Fibroblast of the aortic adventitia (primary cell): ENCODE measurements at regions not wholly inside any gene's neighbourhood (a gene's known extent, or its start where the extent isn't known, plus 50 kb on each side); places are given as distances from the start of the nearest gene placed in this dataset.

ENCODE experiments used
- DNase-seq: peaks from one replicate; pipeline ENCODE4 v3.0.0-alpha.2; 2010; ENCODE audit warnings: low read depth
- H3K4me3 ChIP-seq: 2 replicates; pipeline ENCODE4 v1.5.1; 2011; ENCODE audit warnings: low read depth, mild to moderate bottlenecking, control low read depth, low read length, moderate library complexity
- TF ChIP-seq, protein P1 (sequence below): IDR thresholded peaks from 2 replicates; pipeline ENCODE4 v1.5.1; 2011; ENCODE audit warnings: mild to moderate bottlenecking, low read length, control low read depth, inconsistent platforms; ENCODE audit not compliant: insufficient read depth

DNA sequence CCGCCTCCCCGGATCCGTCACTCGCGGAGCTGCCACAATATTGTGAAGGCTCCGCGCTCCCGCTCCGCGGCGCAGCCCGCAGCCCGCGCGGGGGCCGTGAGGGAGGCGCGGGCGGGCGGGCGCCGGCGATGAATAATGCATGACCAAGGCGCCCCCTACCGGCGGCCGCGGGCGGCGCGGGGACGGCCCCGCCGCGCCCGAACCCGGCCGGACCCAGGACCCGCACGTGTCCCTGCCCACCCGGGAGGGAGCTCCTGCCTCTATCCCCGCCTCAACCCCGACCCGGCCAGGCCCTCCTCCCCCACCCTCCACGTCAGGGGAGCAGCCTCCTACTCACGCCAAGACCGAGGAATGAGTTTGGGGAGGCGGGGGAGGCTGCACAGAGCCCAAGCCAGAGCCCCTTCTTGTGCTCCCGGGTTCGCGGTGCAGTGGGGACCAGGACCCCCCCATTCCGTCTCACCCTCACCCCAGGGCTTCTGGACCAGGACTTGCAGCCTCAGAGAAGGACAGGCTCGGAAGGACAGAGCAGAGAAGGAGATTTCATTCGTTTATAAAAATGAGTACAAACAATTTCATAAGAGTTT is 70.8 kb upstream of the CASZ1 start:
- TF ChIP-seq, protein P1, sequence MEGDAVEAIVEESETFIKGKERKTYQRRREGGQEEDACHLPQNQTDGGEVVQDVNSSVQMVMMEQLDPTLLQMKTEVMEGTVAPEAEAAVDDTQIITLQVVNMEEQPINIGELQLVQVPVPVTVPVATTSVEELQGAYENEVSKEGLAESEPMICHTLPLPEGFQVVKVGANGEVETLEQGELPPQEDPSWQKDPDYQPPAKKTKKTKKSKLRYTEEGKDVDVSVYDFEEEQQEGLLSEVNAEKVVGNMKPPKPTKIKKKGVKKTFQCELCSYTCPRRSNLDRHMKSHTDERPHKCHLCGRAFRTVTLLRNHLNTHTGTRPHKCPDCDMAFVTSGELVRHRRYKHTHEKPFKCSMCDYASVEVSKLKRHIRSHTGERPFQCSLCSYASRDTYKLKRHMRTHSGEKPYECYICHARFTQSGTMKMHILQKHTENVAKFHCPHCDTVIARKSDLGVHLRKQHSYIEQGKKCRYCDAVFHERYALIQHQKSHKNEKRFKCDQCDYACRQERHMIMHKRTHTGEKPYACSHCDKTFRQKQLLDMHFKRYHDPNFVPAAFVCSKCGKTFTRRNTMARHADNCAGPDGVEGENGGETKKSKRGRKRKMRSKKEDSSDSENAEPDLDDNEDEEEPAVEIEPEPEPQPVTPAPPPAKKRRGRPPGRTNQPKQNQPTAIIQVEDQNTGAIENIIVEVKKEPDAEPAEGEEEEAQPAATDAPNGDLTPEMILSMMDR: peak; percentile 39
- peak overlapping the region; percentile 58 for H3K4me3 ChIP-seq
- no peak for DNase-seq

DNA sequence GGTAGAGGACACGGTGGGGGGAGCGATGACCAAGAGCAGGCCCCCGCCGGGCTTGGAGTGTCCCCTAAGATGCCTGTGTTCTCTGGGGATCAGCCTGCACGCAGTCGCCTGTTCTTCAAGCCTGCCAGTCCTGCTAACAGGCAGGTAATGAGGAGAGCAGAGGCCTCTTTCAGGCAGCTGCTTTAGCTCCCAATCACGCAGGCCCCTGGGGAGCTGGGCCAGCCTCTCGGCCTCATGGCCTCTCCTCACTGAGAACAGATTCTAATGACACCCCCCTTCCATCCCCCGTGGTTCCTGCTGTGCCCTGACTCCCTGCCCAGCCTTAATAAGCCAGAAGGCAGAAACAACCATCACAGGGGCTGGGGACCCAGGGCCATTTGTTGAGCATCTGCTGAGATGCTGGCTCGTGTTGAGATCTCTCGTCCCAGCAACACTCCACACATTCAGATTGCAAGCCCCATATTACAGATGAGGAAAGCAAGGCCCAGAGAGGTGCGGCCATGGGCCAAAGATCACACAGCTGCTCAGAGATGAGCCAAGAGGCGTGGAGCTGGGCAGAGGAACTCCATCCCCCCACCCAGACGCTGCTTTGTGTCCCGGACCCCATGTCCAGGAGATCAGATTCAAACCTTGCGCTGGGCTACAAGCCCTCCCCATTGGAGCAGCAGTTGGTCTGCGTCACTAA is 71.6 kb upstream of the CASZ1 start:
- TF ChIP-seq, protein P1: no peak
- DNase-seq: no peak
- no peak overlapping the region for H3K4me3 ChIP-seq

DNA sequence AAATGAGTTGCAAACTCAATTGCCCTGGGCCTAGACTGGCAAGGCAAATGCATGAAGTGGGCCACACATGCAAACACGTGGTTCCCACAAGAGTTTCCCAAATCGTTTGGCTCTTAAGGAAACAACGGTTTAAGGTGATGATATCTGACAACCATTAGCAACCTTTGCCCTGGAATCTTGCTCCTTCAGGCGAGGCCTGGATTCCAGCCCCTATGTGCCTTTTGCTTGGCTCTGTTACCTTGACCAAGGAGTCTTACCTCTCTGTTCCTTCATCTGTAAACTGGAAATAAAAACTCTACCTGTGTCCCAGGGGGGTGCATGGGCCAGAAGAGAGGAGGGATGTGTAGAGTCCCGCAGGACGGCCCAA is 72.1 kb upstream of the CASZ1 start:
- no peak overlapping the region for H3K4me3 ChIP-seq
- no peak for DNase-seq
- TF ChIP-seq, protein P1: no peak

DNA sequence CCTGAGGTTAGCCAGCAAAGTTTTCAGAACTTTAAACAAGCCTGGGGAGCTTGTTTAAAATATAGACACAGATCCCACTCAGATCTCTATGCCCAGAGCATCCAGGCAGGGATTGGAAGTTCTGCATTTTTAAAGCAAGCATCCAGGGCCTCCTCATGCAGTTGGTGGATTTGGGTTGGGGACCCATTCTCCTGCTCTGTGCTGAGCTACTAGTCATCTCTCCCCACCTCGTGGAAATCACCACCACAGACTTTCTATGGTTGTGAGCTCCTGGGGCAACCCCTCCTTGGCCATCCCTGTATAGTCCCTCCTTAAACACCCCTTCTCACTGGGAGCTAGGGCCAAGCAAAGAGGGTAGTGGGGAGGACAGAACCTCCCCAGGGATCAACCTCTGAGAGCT is 73.5 kb upstream of the CASZ1 start:
- no peak overlapping the region for H3K4me3 ChIP-seq
- TF ChIP-seq, protein P1: no peak
- no peak for DNase-seq

DNA sequence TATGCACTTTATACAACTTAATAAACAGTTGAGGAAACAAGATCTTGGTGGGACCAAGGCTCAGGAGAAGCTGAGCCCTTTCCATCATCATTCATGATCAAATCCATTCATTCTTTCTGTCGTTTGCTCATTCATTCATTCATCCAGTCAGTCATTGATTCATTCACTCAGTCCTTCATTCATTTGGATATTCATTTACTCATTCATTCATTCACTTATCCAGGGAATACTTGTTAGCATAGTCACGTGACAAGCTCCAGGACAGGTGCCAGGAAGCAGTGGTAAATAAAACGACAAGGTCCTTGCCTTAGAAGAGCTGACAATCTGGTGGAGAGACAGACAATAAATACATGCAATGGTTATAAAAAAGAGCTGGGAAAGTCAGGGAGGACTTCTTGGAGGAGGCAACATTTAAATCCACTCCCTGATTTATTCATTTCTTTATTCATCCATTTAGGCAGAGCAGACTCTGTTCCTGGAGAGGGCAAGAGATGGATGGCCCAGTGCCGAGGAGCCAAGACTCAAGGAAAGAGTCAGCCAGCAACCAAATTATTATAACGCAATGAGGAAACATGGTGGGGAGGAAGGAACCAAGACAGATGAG is 74.1 kb upstream of the CASZ1 start:
- no peak overlapping the region for H3K4me3 ChIP-seq
- TF ChIP-seq, protein P1: no peak
- no peak for DNase-seq

DNA sequence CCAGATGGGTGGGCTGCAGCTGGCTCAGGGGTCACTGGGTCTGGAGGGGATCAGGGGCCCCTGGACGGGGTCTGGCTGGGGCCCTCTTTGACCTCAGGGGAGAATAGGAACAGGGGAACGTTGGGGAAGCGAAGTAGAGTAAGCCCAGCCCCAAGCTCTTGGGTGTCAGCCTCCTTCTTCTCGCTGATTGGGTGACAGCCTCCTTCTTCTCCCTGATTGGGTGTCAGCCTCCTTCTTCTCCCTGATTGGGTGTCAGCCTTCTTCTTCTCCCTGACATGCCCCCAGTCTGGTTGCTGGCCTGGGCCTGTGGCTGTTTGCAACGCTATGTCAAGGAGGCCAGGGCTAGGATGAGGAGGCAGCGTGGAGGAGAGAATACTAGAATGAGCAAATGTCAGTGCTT is 76.7 kb upstream of the CASZ1 start:
- DNase-seq: no peak
- TF ChIP-seq, protein P1: no peak

More for the DNA sequence above, 76.7 kb upstream of the CASZ1 start:
- H3K4me3 ChIP-seq: no peak overlapping the region
